ENCODE measurements at regions not wholly inside any gene's neighbourhood (a gene's known extent, or its start where the extent isn't known, plus 50 kb on each side); places are given as distances from the start of the nearest gene placed in this dataset.

DNA sequence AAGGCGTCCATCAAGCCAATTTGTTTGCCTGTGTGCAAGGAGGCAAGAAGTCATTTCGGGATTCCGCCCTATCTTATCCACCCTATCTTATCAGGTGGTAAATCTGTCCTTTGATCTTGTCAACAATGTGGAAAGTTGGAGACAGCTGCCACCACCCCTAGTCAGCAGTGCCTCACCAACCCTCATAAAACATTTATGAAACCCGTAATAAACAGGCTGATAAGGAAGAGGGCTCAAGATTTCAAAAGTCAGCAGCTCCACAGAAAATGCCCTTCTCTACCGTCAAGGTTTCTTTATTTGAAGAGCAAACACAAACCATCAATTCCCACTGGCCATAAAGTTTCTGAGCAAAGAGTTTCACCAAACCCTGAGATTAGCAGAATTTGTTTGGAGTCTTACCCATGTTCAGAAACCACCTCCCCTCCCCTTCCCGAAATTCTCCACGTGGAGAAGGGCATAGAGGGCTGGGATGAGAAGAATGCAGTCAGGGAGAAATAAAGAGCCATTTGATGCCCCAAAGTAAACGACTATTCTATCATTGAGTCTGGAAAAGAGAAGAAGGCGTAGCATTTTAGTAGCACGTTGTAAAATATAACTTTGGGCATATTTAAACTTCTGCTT lies 196.0 kb upstream of the GPR12 start:
- Mint-ChIP-seq H3K9me3 (ENCODE audit: insufficient read depth) (no peaks in the 10 kb centered on the region), H3K4me3 (no peak overlapping the region), H3K4me1 (ENCODE audit: low read depth) (no peaks in the 10 kb centered on the region), H3K27me3 (ENCODE audit: low read depth) (peaks cover 10% of the 10 kb centered on the region), H3K36me3 (ENCODE audit: low read depth) (no peaks in the 10 kb centered on the region), H3K27ac (no peak overlapping the region)
- ChIA-PET CTCF (no interaction called here), POLR2A (no interaction called here)
- ATAC-seq = no peak
- no peak for DNase-seq

DNA sequence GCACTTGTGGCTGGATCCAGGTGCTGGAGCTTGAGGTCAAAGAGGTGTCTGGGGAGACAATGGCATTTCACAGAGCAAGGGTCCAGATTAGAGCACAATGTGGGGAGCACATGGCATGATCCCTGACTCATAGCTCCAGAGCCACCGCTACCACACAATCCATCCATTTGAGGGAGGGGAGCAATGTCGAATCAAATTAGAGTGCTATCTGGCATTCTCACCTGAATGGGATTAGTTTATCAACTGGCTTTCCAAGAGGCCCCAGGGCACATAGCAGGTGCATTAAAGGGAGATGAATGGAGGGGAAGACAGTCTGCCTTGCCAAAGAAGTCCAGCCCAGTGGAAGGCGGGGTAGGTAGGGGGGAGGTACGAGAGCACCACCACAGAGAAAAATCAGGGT lies 194.4 kb upstream of the GPR12 start:
- Mint-ChIP-seq H3K27ac (no peak overlapping the region), H3K4me3 (no peak overlapping the region), H3K36me3 (ENCODE audit: low read depth) (no peaks in the 10 kb centered on the region), H3K4me1 (ENCODE audit: low read depth) (no peaks in the 10 kb centered on the region), H3K9me3 (ENCODE audit: insufficient read depth) (no peaks in the 10 kb centered on the region), H3K27me3 (ENCODE audit: low read depth) (peaks cover 10% of the 10 kb centered on the region)
- no peak for DNase-seq
- POLR2A ChIA-PET = no interaction called here
- ATAC-seq = no peak
- CTCF ChIA-PET = no interaction called here

DNA sequence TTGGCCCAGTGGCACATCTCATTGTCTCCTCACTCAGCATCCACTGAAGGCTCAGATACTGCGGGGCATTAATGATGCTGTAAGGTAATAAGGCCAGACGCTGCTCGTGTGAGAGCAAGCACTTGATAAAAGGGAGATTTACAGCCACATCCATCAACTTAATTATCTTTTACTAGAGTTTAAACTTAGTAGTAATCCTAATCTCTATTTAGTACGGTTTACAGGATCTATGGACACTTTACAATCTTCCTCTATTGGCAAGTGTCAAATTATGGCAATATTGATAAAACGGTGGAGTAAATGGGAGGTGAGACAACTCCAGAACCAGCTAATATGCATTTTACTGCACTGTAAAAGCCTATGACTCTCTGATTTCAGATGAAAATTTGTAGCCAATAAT lies 192.7 kb upstream of the GPR12 start:
- Mint-ChIP-seq H3K27ac (no peak overlapping the region), H3K9me3 (ENCODE audit: insufficient read depth) (no peaks in the 10 kb centered on the region), H3K4me1 (ENCODE audit: low read depth) (no peaks in the 10 kb centered on the region), H3K27me3 (ENCODE audit: low read depth) (peaks cover 10% of the 10 kb centered on the region), H3K4me3 (no peak overlapping the region), H3K36me3 (ENCODE audit: low read depth) (no peaks in the 10 kb centered on the region)
- no peak for ATAC-seq
- POLR2A ChIA-PET = no interaction called here
- CTCF ChIA-PET = no interaction called here
- DNase-seq = no peak

DNA sequence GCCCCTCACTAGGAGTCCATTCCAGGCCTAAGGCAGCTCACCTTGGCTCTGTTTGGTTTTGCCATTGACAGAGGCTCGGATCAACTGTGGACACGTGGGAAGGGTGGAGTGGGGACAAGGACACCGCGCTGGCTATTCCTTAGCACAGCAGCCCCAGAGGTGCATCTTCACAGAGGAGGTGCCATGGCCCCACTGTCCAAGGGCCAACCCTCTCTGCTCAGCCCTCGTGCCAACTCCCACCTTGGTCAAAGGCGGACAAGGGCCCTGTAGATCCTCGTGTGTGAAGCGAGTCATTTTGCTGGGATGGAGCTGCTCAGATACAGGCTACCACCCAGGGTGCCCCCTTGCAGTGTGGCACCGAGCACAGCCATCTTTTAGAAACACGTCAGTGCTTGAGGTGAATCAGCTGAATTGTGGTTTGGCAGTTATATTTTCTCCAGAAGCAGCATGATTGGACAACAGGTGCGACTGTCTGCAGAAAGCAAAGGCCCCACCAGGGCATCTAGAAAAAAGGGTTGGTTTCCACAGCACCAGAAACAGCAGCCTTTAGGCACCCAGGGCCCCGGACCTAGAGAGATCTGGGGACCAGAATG lies 192.1 kb upstream of the GPR12 start:
- H3K27me3 Mint-ChIP-seq (ENCODE audit: low read depth) = peaks cover 8% of the 10 kb centered on the region
- no peaks in the 10 kb centered on the region for H3K4me1 Mint-ChIP-seq (ENCODE audit: low read depth)
- ATAC-seq (no peak), DNase-seq (no peak)
- no peaks in the 10 kb centered on the region for H3K36me3 Mint-ChIP-seq (ENCODE audit: low read depth)
- no peaks in the 10 kb centered on the region for H3K9me3 Mint-ChIP-seq (ENCODE audit: insufficient read depth)
- CTCF ChIA-PET = no interaction called here
- no peak overlapping the region for H3K27ac Mint-ChIP-seq
- H3K4me3 Mint-ChIP-seq = no peak overlapping the region
- POLR2A ChIA-PET = no interaction called here

DNA sequence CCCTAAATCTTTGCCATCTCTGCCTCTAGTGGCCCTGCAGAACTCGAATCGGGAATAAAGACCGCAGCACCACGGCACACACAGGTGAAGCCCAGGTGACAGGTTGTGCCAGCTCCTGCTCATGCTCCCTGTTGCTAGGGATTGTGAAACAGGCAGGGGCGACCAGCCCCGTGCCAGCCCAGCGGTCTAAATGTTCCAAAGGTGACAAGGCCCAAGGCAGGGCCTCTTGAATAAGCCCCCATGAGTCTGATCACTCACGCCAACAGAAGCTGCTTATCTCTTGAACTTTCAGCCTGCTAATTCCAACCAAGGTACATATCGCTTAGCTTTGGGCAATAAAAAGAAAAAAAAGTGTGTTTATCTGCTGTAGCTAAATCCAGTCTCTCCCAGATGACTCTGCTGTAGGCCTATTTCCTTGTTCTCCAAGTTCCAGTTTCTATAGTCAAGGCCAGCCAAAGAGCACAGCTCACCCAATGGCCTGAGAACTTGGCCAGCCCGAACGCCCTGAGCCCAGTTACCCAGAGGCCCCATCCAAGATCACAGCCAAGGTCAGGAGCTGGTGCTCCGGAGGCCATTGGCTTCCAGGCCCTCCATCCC lies 191.1 kb upstream of the GPR12 start:
- H3K9me3 Mint-ChIP-seq (ENCODE audit: insufficient read depth) = no peaks in the 10 kb centered on the region
- ATAC-seq (no peak), DNase-seq (no peak)
- no peak overlapping the region for H3K27ac Mint-ChIP-seq
- POLR2A ChIA-PET = no interaction called here
- CTCF ChIA-PET = interaction anchor here (1.2 kb wide), 1 partner anchor 22 kb away, joined by 4 read pairs; no protein-coding TSS in a partner anchor
- peaks cover 3% of the 10 kb centered on the region for H3K27me3 Mint-ChIP-seq (ENCODE audit: low read depth)
- H3K4me1 Mint-ChIP-seq (ENCODE audit: low read depth) = no peaks in the 10 kb centered on the region
- H3K4me3 Mint-ChIP-seq = no peak overlapping the region
- no peaks in the 10 kb centered on the region for H3K36me3 Mint-ChIP-seq (ENCODE audit: low read depth)

DNA sequence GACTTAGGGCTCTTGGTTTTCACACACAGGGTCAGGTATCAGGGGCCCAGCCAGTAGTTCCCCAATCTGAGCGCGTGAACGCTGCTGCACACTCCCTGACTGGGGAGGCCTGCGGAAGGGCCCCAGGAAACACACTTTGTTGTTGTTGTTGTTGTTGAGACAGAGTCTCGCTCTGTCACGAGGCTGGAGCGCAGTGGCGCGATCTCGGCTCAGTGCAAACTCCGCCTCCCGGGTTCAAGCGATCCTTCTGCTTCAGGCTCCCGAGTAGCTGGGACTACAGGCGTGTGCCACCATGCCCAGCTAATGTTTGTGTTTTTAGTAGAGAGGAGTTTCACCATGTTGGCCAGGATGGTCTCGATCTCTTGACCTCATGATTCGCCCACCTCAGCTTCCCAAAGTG lies 190.4 kb upstream of the GPR12 start:
- ChIA-PET POLR2A (no interaction called here), CTCF (interaction anchor here (1.2 kb wide), 2 partner anchors 21 to 410 kb away, joined by 3 to 4 read pairs; no protein-coding TSS in a partner anchor)
- H3K27ac Mint-ChIP-seq = no peak overlapping the region
- no peaks in the 10 kb centered on the region for H3K36me3 Mint-ChIP-seq (ENCODE audit: low read depth)
- H3K27me3 Mint-ChIP-seq (ENCODE audit: low read depth) = peaks cover 3% of the 10 kb centered on the region
- no peaks in the 10 kb centered on the region for H3K9me3 Mint-ChIP-seq (ENCODE audit: insufficient read depth)
- H3K4me1 Mint-ChIP-seq (ENCODE audit: low read depth) = no peaks in the 10 kb centered on the region
- DNase-seq (no peak), ATAC-seq (no peak)
- H3K4me3 Mint-ChIP-seq = no peak overlapping the region

DNA sequence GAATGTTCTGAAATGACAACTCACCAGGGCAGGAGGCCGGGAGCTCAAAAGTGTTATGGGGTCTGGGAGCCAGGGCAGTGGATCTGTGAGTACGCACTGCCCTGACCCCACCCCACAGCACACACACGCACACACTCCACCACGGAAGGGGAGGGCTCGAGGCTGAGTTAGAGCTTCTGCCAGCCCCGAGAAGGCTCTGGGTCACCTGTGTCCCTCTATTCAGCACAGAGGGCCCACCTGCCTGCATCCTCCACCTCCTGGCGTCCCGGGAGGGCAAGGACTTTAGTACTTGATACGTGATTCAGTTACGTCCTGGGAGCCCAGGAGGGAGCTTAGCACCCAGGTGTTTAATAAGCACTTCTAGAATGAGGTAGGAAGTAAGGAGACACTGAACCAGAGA lies 190.0 kb upstream of the GPR12 start:
- H3K4me1 Mint-ChIP-seq (ENCODE audit: low read depth) = no peaks in the 10 kb centered on the region
- H3K36me3 Mint-ChIP-seq (ENCODE audit: low read depth) = no peaks in the 10 kb centered on the region
- H3K27ac Mint-ChIP-seq = no peak overlapping the region
- DNase-seq (no peak), ATAC-seq (no peak)
- H3K4me3 Mint-ChIP-seq = no peak overlapping the region
- H3K9me3 Mint-ChIP-seq (ENCODE audit: insufficient read depth) = no peaks in the 10 kb centered on the region
- H3K27me3 Mint-ChIP-seq (ENCODE audit: low read depth) = peaks cover 3% of the 10 kb centered on the region
- CTCF ChIA-PET = interaction anchor here (0.9 to 1.2 kb wide), 3 partner anchors 21 to 411 kb away, joined by 3 to 5 read pairs (median 3); no protein-coding TSS in a partner anchor
- POLR2A ChIA-PET = no interaction called here

DNA sequence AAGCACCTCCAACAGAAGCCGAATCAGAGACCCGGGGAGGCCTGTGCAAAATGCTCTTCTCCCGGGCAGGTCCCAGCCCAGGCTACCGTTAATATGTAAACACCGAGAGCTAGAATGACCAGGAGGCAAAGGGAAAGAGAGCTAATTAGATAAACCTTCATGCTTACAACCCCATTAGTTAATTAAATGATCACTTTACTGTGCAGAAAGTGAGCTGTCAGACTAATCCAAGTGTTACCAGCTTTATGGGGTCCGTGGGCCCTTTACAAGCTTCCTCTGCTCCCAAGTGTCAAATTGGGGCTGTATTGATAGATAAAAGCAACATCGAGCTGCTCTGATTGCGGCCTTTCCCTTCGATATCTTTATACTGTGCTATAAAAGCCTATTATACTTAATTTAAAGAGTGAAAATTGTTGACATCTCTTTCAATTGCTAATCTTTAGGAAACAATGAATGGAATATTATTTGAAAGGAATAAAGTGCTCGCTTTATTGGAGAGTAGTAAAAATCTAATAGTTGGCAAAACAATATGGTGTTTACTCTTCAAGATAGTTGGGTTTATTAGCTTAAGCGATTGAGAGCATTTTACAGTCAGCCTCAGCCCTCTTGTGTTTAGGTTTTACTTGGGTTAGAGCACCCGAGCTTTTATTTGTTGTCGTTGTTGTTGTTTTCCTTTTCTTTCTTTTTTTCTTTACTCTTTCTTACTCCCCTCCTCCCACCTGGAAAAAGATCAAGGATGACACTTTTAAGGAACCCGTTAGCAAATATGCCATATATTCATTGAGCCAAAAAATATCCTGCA lies 189.3 kb upstream of the GPR12 start:
- no peaks in the 10 kb centered on the region for H3K4me1 Mint-ChIP-seq (ENCODE audit: low read depth)
- no peaks in the 10 kb centered on the region for H3K36me3 Mint-ChIP-seq (ENCODE audit: low read depth)
- no peak overlapping the region for H3K4me3 Mint-ChIP-seq

DNA sequence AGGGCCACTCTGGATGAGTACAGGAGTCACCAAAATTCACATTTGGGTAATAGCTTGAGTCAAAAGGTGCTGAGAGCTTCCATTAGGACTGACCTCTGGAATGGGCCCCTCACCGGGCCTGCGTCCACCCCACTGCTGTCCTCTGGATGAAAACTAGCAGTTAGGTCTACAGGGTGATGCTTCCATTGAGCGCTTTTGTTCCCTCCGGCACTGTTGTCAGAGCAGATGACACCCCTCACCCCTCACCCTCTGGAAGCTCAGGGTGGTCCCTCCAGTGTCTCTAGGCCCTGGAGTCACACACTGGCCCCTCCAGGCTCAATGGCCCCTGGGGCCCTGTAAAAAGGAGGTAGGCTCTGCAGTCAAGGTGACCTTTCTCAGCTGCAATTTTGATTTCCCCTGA lies 187.8 kb upstream of the GPR12 start:
- POLR2A ChIA-PET = no interaction called here
- Mint-ChIP-seq H3K9me3 (ENCODE audit: insufficient read depth) (no peaks in the 10 kb centered on the region), H3K4me1 (ENCODE audit: low read depth) (no peaks in the 10 kb centered on the region), H3K36me3 (ENCODE audit: low read depth) (no peaks in the 10 kb centered on the region), H3K27me3 (ENCODE audit: low read depth) (peaks cover 4% of the 10 kb centered on the region), H3K27ac (no peak overlapping the region), H3K4me3 (no peak overlapping the region)
- CTCF ChIA-PET = no interaction called here
- ATAC-seq (no peak), DNase-seq (no peak)

More for the DNA sequence above, 189.3 kb upstream of the GPR12 start:
- CTCF ChIA-PET = interaction anchor here (0.7 to 1.2 kb wide), 4 partner anchors 20 to 412 kb away, joined by 3 to 5 read pairs (median 3); no protein-coding TSS in a partner anchor
- no peak overlapping the region for H3K27ac Mint-ChIP-seq
- POLR2A ChIA-PET = no interaction called here
- no peaks in the 10 kb centered on the region for H3K9me3 Mint-ChIP-seq (ENCODE audit: insufficient read depth)
- no peak for ATAC-seq
- DNase-seq = no peak
- H3K27me3 Mint-ChIP-seq (ENCODE audit: low read depth) = peaks cover 2% of the 10 kb centered on the region

DNA sequence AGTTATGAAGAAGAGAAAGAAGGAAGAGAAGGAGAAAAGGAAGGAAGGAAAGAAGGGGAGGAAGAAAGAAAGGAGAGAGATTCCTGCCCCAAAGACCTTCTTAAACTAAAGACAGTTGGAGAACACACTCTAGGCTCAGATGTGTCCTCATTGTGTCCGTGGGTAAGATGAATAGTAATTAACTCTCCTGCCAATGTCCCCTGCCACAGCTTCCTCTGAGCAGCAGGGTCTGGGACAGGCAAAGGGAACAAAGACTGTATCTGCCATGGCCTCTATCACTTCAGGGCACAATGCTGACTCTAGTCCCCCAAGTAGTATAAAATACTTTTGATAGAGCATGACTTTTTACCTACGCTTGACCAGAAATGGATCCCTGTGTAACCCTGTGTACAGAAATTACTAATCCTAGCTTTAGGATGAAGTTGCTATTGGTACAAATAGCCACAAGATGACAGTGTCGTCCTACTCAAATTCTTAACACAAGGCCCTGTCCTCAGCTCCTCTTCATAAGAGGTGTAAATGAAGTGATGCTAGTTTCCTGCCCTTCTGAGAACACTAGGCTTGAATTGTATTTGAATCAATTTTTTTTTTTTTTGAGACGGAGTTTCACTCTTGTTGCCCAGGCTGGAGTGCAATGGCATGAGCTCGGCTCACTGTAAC lies 186.2 kb upstream of the GPR12 start:
- POLR2A ChIA-PET = interaction anchor here (0.6 to 1.1 kb wide), 2 partner anchors 38 to 304 kb away, joined by 4 read pairs; no protein-coding TSS in a partner anchor
- H3K4me3 Mint-ChIP-seq = no peak overlapping the region
- H3K36me3 Mint-ChIP-seq (ENCODE audit: low read depth) = no peaks in the 10 kb centered on the region
- H3K27me3 Mint-ChIP-seq (ENCODE audit: low read depth) = peaks cover 4% of the 10 kb centered on the region
- no peaks in the 10 kb centered on the region for H3K4me1 Mint-ChIP-seq (ENCODE audit: low read depth)
- H3K27ac Mint-ChIP-seq = no peak overlapping the region
- CTCF ChIA-PET = interaction anchor here (0.6 to 1.9 kb wide), 17 partner anchors 17 to 881 kb away, joined by 3 to 13 read pairs (median 4); partner anchors contain the start of gene RASL11A
- DNase-seq = no peak
- no peak for ATAC-seq
- H3K9me3 Mint-ChIP-seq (ENCODE audit: insufficient read depth) = no peaks in the 10 kb centered on the region

DNA sequence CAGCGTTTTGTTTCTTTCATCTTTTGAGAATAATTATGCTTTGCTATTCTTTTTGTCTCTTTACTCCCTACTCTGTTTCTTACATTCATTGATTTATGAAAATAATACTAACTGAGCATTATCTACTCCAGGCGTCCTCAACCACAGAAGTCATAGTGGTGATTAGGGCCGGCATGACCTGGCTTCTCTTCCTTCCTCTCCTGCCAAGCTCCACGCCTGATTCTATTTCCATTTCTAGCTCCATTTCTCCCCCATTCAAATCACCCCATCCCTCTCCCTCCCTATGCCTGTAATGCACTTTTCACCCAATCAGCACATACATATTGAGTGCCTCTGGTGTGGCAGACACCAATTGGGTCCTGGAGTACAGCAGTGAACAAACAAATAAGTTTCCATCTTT lies 183.2 kb upstream of the GPR12 start:
- H3K4me3 Mint-ChIP-seq = no peak overlapping the region
- ATAC-seq = no peak
- ChIA-PET CTCF (no interaction called here), POLR2A (no interaction called here)
- no peak for DNase-seq
- H3K9me3 Mint-ChIP-seq (ENCODE audit: insufficient read depth) = no peaks in the 10 kb centered on the region
- H3K27ac Mint-ChIP-seq = no peak overlapping the region
- no peaks in the 10 kb centered on the region for H3K4me1 Mint-ChIP-seq (ENCODE audit: low read depth)
- H3K36me3 Mint-ChIP-seq (ENCODE audit: low read depth) = no peaks in the 10 kb centered on the region
- H3K27me3 Mint-ChIP-seq (ENCODE audit: low read depth) = peaks cover 7% of the 10 kb centered on the region
